OCI-LY3 (cell line): ENCODE measurements at regions not wholly inside any gene's neighbourhood (a gene's known extent, or its start where the extent isn't known, plus 50 kb on each side); places are given as distances from the start of the nearest gene placed in this dataset.
"Not testable (repeated sequence)": the region's sequence is repeated elsewhere in the genome, so short reads cannot be mapped to it uniquely, and the experiment has no call there.

Experiments used
- H2AFZ ChIP-seq: fragments of 200-600, 300-600 bp; shearing (Covaris generic); 2 replicates; pipeline ENCODE4 v1.6.0; 2014; ENCODE audit warnings: antibody characterized with exemption, low read depth, low read length
- H3K27ac ChIP-seq: fragments of 200-600, 300-600 bp; sonication (generic); 2 replicates; pipeline ENCODE4 v1.5.1; 2014; ENCODE audit warnings: mild to moderate bottlenecking, low read length, moderate library complexity, mixed read lengths
- H3K27me3 ChIP-seq: fragments of 200-600, 300-600 bp; sonication (generic); 2 replicates; pipeline ENCODE4 v1.6.1; 2014; ENCODE audit warnings: low read depth, low read length, mixed read lengths
- H3K36me3 ChIP-seq: fragments of 200-600, 300-600 bp; sonication (generic); replicated peaks from 2 replicates; pipeline ENCODE3; 2014; ENCODE audit warnings: low read depth, low read length, mixed read lengths
- H3K4me1 ChIP-seq: fragments of 300-600, 200-600 bp; sonication (generic); 2 replicates; pipeline ENCODE4 v1.6.1; 2014; ENCODE audit warnings: low read length, mixed read lengths
- H3K4me2 ChIP-seq: fragments of 200-600, 300-600 bp; sonication (generic); 2 replicates; pipeline ENCODE4 v1.6.1; 2014; ENCODE audit warnings: low read length, mixed read lengths
- H3K4me3 ChIP-seq: fragments of 300-600, 200-600 bp; sonication (generic); 2 replicates; pipeline ENCODE4 v1.5.1; 2014; ENCODE audit warnings: antibody characterized with exemption, mild to moderate bottlenecking, low read length, moderate library complexity
- H3K79me2 ChIP-seq: fragments of 300-600, 200-600 bp; shearing (Covaris generic); 2 replicates; pipeline ENCODE4 v1.6.1; 2014; ENCODE audit warnings: mild to moderate bottlenecking, low read length, mixed read lengths
- H3K9ac ChIP-seq: fragments of 300-600, 200-600 bp; shearing (Covaris generic); 2 replicates; pipeline ENCODE4 v1.6.0; 2014; ENCODE audit warnings: mild to moderate bottlenecking, low read length, moderate library complexity
- H3K9me3 ChIP-seq: fragments of 200-600, 300-600 bp; shearing (Covaris generic); 2 replicates; pipeline ENCODE4 v1.6.1; 2014; ENCODE audit warnings: low read length, mixed read lengths; ENCODE audit not compliant: insufficient read depth
- H4K20me1 ChIP-seq: fragments of 200-600, 300-600 bp; sonication (generic); 2 replicates; pipeline ENCODE4 v1.6.1; 2016; ENCODE audit warnings: low read length, mixed read lengths; ENCODE audit not compliant: insufficient read depth
- EZH2phosphoT487 ChIP-seq: fragments of 200-600 bp; shearing (Covaris generic); IDR thresholded peaks from 2 replicates; pipeline ENCODE4 v1.6.1; 2018; ENCODE audit warnings: antibody characterized with exemption, mixed run types, low read depth
- TF ChIP-seq, protein P1 (sequence below): fragments of 200-600, 300-600 bp; sonication (generic); IDR thresholded peaks from 2 replicates; pipeline ENCODE4 v1.5.1; 2014; ENCODE audit warnings: antibody characterized with exemption, low read length, low read depth

DNA sequence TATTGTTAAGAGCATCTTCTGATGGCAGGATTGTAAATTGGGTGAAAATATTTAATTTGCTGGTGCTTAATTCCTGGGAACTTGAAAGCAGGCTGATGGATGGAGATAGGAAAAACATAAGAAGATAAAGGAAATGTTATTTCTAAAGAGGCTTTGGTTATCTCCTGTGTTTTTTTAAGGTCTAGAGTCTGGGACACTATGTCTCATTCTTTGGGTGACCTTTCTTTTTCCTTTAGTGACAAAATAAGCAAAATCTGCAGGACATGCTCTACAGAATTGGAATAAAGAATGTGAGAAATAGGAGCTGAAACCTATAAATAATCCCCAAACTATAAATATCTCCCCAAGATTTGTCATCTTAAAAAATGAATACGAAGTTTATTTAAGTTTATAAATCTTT, 241.7 kb downstream of the DSC3 start:
- Histone ChIP-seq H3K79me2 (no peaks in the 10 kb centered on the region), H3K27ac (no peak overlapping the region), H3K27me3 (no peaks in the 10 kb centered on the region), H3K9me3 (no peaks in the 10 kb centered on the region), H3K4me2 (no peak overlapping the region), H3K9ac (no peak overlapping the region), H2AFZ (no peak overlapping the region), H3K36me3 (no peaks in the 10 kb centered on the region), H3K4me1 (no peaks in the 10 kb centered on the region), H4K20me1 (no peaks in the 10 kb centered on the region), H3K4me3 (no peak overlapping the region)
- TF ChIP-seq, protein P1, sequence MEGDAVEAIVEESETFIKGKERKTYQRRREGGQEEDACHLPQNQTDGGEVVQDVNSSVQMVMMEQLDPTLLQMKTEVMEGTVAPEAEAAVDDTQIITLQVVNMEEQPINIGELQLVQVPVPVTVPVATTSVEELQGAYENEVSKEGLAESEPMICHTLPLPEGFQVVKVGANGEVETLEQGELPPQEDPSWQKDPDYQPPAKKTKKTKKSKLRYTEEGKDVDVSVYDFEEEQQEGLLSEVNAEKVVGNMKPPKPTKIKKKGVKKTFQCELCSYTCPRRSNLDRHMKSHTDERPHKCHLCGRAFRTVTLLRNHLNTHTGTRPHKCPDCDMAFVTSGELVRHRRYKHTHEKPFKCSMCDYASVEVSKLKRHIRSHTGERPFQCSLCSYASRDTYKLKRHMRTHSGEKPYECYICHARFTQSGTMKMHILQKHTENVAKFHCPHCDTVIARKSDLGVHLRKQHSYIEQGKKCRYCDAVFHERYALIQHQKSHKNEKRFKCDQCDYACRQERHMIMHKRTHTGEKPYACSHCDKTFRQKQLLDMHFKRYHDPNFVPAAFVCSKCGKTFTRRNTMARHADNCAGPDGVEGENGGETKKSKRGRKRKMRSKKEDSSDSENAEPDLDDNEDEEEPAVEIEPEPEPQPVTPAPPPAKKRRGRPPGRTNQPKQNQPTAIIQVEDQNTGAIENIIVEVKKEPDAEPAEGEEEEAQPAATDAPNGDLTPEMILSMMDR = no peak
- no peak for TF ChIP-seq EZH2phosphoT487

GRCh38 chr18:30792051-30792450, 250.5 kb downstream of the DSC3 start:
- Histone ChIP-seq H3K4me1 (no peaks in the 10 kb centered on the region), H3K27ac (no peak overlapping the region), H3K27me3 (no peaks in the 10 kb centered on the region), H3K9ac (no peak overlapping the region), H2AFZ (no peak overlapping the region), H4K20me1 (no peaks in the 10 kb centered on the region), H3K4me2 (no peak overlapping the region), H3K79me2 (no peaks in the 10 kb centered on the region), H3K4me3 (no peak overlapping the region), H3K36me3 (no peaks in the 10 kb centered on the region), H3K9me3 (no peaks in the 10 kb centered on the region)
- no peak for TF ChIP-seq EZH2phosphoT487
- TF ChIP-seq, protein P1 = no peak

DNA sequence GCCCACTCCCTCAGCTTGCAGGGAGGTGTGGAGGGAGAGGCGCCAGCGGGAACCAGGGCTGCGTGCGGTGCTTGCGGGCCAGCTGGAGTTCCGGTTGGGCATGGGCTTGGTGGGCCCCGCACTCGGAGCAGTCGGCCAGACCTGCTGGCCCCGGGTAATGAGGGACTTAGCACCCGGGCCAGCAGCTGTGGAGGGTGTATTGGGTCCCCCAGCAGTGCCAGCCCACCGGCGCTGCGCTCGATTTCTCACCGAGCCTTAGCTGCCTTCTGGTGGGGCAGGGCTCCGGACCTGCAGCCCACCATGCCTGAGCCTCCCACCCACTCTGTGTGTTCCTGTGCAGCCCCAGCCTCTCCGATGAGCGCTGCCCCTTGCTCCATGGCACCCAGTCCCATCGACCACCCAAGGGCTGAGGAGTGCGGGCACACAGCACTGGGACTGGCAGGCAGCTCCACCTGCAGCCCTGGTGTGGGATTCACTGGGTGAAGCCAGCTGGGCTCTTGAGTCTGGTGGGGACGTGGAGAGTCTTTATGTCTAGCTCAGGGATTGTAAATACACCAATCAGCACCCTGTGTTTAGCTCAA, 254.0 kb downstream of the DSC3 start:
- not testable (repeated sequence) for H3K4me1 ChIP-seq, H4K20me1 ChIP-seq, H3K27ac ChIP-seq, H3K4me3 ChIP-seq, H3K27me3 ChIP-seq, H3K36me3 ChIP-seq, H3K9me3 ChIP-seq, H3K4me2 ChIP-seq, H3K79me2 ChIP-seq, H3K9ac ChIP-seq, H2AFZ ChIP-seq

GRCh38 chr18:30787410-30787809, 255.1 kb downstream of the DSC3 start:
- no peak for TF ChIP-seq EZH2phosphoT487
- TF ChIP-seq, protein P1 = no peak
- H3K36me3 ChIP-seq = no peaks in the 10 kb centered on the region
- H3K9me3 ChIP-seq = no peaks in the 10 kb centered on the region
- H4K20me1 ChIP-seq = no peaks in the 10 kb centered on the region
- H3K9ac ChIP-seq = no peak overlapping the region
- no peaks in the 10 kb centered on the region for H3K79me2 ChIP-seq
- H3K27me3 ChIP-seq = no peaks in the 10 kb centered on the region
- no peak overlapping the region for H3K4me2 ChIP-seq
- no peak overlapping the region for H3K4me3 ChIP-seq
- no peaks in the 10 kb centered on the region for H3K4me1 ChIP-seq
- H3K27ac ChIP-seq = no peak overlapping the region
- no peak overlapping the region for H2AFZ ChIP-seq

DNA sequence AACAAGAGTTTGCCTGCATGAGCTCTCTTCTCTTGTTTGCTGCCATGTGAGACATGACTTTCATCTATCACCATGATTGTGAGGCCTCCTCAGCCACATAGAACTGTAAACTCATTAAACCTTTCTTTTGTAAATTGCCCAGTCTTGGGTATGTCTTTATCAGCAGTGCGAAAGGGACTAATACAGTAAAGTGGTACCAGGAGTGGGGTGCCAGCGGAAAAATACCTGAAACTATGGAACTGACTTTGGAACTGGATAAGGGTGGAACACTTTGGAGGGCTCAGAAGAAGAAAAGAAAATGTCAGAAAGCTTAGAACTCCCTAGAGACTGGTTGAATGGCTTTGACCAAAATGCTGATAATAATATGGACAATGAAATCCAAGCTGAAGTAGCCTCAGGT, 260.9 kb downstream of the DSC3 start:
- Histone ChIP-seq H3K4me3 (no peak overlapping the region), H4K20me1 (no peaks in the 10 kb centered on the region), H3K4me1 (no peaks in the 10 kb centered on the region), H3K4me2 (no peak overlapping the region), H3K9ac (no peak overlapping the region), H3K27me3 (no peaks in the 10 kb centered on the region), H3K36me3 (no peaks in the 10 kb centered on the region), H3K9me3 (0 out of 2 replicates have a peak, but pooled peaks cover 3% of the 10 kb centered on the region), H3K27ac (no peak overlapping the region), H2AFZ (no peak overlapping the region), H3K79me2 (no peaks in the 10 kb centered on the region)
- TF ChIP-seq, protein P1 = no peak
- TF ChIP-seq EZH2phosphoT487 = no peak
